ENCODE measurements at regions not wholly inside any gene's neighbourhood (a gene's known extent, or its start where the extent isn't known, plus 50 kb on each side); places are given as distances from the start of the nearest gene placed in this dataset.
"Not testable (repeated sequence)": the region's sequence is repeated elsewhere in the genome, so short reads cannot be mapped to it uniquely, and the experiment has no call there.

DNA sequence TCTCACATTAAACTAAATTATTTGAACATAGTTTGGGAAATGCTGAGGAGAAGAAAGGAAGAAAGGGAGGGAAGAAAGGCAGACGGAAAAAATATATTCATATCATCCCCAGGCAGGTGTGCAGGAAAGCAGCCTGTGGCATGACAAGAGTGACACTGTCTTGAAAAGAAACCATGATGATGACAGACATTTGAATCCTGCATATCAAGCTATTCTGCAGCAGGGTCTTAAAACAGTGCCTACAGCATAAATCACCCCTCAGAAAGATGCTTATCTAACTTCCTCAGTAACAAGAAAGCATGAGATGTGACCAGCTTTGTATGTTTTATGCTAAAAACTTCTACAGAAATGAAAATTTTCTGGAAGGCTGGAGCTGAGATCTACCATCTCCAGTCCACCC is 144.5 kb upstream of the GRM7 start:
- in situ Hi-C loops (cut with MboI; ENCODE audit: low sequenced_read_pairs): no loop called here

DNA sequence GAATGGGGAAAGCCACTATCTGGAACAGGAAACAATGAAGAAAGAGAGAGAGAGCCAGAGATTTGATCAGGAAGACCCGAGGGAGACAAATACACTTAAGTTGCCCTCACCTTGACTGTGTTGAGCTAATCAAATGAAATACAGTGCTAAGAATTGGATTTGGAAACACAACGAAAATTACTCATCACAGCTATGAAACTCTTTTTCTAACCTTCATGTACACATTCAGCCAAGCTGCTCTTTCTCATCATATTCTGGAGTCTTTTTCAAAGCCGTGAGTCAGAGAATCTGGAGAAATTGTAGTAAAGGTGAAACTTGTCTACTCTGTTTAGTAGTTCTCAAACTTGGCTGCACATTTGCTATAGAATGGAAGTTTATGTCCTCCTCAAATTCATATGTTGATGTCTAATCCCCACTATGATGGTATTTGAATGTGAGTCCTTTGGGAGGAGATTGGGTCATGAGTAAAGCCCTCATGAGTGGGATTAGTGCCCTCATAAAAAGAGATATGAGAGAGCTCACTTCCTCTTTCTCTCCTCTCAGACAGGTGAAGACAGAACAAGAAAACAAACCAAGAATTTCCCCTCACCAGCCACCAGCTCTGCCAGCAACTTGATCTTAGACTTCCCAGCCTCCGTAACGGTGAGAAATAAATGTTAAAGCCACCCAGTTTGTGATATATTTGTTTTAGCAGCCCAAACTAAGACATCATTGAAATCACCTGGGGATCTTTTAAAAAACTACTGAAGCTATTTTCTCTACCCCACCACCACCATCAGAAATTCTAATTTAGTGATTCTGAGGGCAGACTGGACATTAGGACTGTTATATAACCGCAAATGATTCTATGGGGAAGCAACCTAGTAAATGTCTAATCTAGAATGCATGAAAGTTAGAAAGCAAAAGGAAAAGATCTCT is 143.6 kb upstream of the GRM7 start:
- in situ Hi-C loops (cut with MboI; ENCODE audit: low sequenced_read_pairs): no loop called here

DNA sequence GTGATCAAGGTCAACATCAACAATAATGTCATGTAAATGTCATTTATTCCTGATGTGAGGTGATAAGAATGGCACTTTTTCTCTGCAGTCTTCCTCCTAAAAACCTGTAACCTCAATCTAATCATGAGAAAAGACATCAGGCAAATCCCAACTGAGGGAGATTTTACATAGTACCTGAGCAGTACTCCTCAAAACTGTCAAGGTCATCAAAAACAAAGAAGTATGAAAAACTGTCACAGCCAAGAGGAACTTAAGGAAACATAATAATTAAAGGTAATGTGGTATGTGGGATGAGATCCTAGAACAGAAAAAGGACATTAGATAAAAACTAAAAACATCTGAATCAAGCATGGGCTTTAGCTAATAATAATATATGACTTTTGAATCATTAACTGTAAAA is 140.9 kb upstream of the GRM7 start:
- in situ Hi-C loops (cut with MboI; ENCODE audit: low sequenced_read_pairs): no loop called here

DNA sequence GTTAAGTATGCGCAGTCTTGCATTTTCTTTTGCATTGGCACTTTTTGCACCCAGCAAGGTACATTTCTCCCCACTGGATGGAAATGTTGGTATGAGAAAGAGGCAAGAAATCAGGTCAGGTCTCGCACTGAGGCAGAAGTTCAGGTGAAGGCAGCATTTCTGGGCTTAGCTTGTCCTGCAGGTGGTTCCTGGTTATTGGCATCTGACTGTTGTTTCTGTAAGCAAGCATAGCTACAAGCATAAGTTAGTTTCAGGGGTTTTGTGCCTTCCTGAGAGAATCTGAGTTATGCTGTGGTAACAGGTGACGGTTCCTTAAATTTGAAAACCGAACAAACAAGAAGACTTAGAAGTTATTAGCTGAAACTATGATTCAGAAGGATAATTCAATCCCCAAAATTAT is 139.4 kb upstream of the GRM7 start:
- in situ Hi-C loops (cut with MboI; ENCODE audit: low sequenced_read_pairs): no loop called here

DNA sequence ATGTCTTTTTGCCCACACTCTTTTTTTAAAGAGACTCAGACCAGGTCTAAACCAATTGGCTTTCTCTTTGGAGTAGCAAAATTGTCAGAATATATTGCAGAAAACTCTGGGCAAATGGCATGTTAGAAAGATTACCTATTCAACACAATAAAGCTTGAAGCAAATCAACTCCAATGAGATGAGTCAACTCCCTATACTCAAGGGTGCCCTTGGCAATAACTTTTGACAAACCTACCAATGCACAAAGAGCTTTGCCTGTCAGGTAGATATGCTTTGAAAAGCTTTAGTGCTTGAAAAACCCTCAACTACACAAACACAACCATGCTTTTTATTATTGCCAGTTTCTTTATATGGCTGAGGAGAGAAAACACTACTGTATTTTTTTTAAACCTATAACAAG is 137.7 kb upstream of the GRM7 start:
- in situ Hi-C loops (cut with MboI; ENCODE audit: low sequenced_read_pairs): no loop called here

DNA sequence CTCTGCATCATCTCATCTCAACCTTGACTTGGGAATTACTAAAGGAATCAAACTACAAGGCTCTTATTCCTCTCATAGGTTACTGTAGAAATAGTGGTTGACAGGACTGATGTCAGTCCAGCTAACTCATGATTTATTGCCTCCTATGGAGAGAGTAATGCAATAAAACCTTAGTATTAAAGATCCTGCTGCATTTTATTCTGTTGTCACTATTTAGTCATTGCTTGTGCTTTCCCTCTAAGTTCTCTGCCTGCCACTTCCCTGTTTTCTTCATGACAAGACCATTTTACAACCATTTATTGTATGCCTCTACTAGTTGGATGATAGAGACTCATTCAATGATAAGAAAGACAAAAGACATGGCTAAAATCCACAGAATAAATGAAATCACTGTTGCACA is 134.1 kb upstream of the GRM7 start:
- in situ Hi-C loops (cut with MboI; ENCODE audit: low sequenced_read_pairs): no loop called here

DNA sequence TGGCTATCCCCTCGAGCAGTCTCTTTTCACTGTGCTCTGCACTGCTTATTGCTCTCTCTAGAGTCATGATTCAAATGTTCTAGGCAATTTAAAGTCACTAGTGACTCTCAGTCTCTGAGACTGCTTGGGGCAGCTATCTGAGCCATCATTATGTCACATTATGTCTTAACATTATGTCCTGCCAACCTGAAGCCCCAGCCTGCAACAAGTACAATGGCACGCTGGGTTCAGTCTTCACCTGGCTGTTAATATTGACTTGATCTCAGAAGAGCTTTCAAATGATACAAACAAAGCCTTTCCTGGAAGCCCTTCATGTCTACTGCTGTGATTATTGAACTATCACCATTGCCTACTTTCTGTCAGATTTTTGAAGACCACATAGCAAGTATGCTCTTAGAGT is 128.1 kb upstream of the GRM7 start:
- in situ Hi-C loops (cut with MboI; ENCODE audit: low sequenced_read_pairs): no loop called here

DNA sequence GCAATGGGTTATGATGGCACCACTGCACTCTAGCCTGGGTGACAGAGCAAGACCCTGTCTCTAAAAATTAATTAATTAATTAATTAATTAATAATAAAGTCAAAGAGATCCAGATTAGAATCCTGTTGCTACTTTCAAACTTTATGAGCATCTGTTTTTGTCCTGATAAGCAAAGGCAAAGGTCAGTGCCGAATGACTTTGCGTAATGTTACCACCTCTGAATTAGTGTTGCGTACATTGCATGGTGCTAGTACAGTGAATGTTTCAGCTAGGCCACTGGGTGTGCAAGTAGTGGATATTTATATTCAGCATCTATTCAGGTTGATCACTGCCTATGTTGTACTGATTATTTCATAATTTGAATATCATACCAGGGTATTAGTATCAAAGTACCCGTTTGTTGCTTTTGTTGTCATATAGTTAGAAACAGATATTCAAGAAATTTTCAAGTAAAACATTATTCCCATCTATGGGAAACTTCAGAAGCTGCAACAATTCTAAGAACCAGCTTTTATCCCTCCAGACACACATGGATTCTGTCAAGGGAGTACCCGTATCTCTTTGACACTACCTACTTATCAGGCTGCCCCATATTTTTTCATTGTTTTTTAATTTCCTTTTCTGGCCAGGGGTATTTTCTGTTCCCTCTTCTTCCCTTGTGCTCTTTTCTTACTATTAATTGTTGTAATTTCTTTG is 127.1 kb upstream of the GRM7 start:
- in situ Hi-C loops (cut with MboI; ENCODE audit: low sequenced_read_pairs): no loop called here

DNA sequence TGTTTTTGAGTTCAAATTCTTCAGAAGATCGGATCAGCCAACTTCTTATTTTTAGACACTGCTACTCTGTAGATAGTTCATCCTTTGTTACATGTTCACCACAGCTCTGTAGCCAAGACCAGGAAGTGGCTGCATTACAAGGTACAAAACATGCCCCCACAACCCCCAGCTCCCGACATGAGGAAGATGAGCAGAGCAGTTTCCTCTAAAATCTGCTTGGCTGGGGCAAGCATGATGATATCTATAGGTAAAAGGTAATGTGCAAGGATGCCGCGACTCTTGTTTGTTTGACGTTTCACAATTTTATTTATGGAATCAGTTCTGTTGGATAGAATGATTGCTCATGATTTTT is 126.5 kb upstream of the GRM7 start:
- in situ Hi-C loops (cut with MboI; ENCODE audit: low sequenced_read_pairs): no loop called here

DNA sequence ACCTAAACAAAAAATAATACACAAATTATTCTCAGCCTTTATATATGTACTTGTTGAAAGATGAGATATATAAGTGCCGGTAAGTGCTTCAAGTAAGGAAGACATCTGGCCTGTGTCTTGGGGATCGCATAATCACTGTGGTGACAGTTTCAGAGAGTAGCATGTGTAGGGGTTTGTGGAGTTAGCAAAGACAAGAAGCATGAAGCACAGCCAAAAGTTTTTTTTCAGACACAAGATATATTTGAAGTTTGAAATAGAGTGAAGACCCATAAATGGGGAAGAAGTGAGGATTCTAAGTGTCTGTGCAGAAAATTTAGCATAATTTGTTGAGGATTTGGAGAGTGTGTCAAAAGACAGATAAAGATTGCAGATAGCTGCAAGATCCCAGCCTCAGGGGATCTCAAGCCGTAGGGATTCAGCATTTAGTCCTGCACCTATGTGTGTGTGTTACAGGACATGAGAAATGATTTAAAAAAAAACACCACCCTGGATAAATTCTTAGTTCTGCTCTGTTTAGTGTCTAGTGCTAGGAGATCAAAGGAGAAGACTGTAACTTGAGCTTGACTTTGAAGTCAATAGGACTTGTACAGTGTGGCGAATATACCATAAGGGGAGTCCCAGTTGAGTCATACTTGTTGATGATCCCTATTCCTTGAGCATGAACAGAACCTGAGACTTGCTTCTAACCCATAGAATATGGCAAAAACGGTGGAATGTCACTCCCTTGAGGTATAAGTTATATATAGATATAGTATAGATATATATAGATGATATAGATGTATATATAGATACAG is 123.9 kb upstream of the GRM7 start:
- in situ Hi-C loops (cut with MboI; ENCODE audit: low sequenced_read_pairs): no loop called here

DNA sequence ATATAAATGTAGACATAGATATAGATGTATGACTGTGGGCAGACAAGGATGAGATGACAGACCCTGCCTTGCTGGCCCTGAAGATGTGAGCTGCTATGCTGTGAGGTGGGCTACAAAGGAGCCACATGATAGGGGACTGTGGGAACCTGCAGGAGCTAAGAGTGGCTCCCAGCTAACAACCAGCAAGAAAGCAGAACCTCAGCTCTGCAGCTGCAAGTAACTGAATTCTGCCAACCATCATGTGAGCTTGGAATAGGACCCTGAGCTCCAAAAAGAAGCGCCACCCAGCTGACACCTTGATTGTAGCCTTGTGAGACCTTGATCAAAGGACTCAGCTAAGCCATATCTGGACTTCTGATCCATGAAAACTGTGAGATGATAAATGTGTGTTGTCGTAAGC is 123.3 kb upstream of the GRM7 start:
- in situ Hi-C loops (cut with MboI; ENCODE audit: low sequenced_read_pairs): no loop called here

DNA sequence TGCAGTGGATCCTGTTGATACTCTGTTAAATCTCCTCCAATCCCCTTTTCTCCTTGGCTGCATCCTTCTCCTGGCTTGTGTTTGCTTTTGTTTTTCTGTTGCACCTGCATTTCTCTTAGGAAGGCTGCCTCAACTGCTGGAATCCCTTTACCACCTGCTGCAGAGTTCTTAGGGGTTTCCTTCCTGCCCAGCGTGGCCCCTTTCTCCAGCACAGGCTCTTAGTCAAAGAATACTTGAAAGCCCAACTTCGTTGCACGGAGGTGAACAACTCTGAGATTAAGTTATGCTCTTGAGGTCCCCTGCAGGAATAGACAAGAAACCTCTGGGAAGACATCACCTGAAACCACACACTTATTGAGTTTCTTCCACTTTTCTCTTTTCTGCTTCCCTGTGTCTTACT is 121.6 kb upstream of the GRM7 start:
- in situ Hi-C loops (cut with MboI; ENCODE audit: low sequenced_read_pairs): no loop called here

DNA sequence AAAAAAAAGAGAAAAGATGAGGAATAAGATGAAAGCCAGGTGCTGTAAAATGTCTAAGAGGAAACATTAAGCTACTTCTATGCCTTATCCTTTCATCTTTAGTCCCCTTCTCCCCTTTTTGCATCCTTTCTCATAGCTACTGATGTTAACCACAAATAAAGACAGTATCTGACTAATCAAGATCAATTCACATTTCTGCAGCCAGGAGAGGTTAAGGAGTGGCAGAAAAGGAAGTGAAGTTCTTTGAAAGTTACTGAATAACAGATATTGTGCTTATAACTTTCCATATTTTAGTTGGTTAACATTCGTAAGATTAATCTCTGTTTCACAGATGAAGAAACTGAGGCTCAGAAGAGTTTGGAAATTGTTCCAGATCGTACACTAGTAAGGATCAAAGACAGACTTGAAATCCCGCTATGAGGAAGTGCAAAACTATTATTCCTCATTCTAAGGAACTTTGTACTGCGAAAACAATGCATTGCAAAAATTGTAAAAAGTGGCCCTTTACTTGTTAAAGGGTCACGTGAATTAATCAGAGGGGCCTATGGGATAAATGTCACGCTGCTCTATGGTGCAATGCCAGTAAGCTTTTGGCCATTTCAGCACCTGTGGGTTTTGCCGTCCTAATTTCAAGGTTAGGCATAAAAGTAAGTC is 117.7 kb upstream of the GRM7 start:
- in situ Hi-C loops (cut with MboI; ENCODE audit: low sequenced_read_pairs): no loop called here

DNA sequence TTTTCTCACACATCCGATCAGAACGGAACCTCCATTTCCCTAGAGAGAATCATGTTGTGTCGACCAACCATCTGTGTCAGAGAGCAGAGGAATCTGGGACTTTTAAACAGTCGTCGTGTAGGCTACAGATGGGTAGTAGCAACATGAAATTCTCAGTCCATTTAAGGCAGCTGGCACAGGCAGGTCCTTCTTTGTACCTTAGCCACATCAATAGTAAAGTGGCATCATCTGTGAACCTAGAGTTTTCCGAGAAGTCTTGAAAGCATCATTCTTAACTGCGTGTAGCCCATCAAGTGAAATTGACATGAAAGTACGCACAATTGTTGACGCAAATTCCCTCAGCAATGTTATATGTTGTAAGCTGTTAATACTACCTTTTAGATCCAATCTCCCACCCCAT is 114.5 kb upstream of the GRM7 start:
- in situ Hi-C loops (cut with MboI; ENCODE audit: low sequenced_read_pairs): no loop called here

DNA sequence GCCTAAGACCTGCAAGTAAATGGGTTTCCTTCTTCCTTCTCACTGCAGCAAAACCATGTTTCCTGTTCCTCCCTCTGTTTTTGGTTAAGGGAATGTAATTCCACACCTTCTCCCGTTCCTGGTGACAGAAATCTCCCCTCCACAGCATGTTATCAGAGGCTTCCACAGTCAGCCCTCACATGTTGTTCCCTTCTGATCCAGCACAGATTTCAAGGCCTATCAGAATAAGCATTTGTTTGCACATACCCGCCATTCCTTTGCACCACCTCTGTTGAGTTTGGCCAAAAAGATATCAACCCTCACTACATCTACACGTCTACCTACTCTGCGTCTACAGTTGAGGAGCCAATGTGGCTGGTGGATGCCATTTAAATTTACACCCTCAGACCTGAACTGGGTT is 113.9 kb upstream of the GRM7 start:
- in situ Hi-C loops (cut with MboI; ENCODE audit: low sequenced_read_pairs): no loop called here

DNA sequence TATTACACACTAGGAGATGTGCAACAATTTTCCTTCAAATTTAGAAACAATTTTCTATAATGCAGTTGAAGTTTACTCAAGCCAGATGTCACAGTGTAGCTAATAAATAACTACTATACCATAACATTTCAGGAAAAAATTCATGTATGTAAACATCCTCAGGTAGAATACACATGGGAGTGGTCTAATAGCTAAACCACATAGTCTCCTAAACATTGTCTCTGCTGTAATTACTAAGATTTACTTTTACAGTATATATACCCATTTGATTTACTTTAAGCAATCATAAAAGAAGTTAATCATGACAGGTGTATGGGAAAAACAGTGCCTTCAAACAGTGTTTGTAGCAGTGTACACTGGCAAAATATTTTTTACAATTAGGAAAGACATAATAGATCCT is 110.1 kb upstream of the GRM7 start:
- in situ Hi-C loops (cut with MboI; ENCODE audit: low sequenced_read_pairs): no loop called here

DNA sequence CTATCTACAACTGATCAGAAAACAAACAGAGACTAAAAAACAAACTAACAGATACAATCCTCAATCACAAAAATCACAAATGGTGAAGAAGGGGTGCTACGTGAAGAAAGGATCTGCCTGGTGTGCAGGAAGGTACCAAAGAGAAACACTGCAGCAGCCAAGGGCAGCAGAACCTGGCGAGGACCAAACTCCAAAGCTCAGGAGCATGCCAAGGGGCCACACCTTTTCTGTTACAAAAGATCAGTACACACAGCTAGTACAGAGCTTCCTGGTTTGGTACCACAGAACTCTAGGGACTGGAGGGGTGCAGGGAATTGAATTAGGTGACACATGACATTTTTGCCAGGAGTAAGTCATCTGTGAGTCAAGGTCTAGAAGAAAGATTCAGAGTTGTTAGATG is 107.4 kb upstream of the GRM7 start:
- in situ Hi-C loops (cut with MboI; ENCODE audit: low sequenced_read_pairs): no loop called here

DNA sequence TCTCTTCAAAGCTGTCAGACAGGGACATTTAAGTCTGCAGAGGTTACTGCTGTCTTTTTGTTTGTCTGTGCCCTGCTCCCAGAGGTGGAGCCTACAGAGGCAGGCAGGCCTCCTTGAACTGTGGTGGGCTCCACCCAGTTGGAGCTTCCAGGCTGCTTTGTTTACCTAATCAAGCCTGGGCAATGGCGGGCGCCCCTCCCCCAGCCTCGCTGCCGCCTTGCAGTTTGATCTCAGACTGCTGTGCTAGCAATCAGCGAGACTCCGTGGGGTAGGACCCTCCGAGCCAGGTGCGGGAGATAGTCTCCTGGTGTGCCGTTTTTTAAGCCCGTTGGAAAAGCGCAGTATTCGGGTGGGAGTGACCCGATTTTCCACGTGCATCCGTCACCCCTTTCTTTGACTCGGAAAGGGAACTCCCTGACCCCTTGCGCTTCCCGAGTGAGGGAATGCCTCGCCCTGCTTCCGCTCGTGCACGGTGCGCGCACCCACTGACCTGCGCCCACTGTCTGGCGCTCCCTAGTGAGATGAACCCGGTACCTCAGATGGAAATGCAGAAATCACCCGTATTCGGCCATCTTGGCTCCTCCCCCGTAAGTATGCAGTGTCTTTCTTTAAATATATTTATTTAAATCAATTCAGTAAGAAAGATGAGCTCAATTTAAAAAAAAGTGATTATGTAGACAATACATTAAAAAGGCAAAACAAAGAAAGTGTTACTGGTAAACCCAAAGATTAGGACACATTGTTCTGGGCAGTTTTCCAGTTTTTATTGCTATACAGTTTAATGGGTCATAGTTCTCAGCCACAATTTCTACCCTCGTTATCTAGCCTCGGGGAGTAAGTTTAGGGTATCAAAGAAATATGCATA is 91.2 kb upstream of the GRM7 start:
- in situ Hi-C loops (cut with MboI; ENCODE audit: low sequenced_read_pairs): not testable (repeated sequence)

DNA sequence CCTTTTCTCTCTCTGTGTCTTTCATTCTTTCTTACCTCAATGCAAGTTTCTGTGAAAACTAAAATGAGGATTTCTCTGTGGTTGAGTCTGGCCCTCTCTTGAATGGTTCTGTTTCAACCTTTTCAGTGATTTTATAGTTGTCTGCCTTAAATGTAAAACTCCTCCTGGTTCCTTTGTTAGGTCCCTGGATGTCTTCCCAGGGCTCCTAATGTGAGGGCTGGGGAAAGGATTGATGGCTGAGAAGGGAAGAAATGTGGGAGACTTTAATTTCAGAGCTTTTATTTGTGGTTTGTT is 90.6 kb upstream of the GRM7 start:
- in situ Hi-C loops (cut with MboI; ENCODE audit: low sequenced_read_pairs): no loop called here

DNA sequence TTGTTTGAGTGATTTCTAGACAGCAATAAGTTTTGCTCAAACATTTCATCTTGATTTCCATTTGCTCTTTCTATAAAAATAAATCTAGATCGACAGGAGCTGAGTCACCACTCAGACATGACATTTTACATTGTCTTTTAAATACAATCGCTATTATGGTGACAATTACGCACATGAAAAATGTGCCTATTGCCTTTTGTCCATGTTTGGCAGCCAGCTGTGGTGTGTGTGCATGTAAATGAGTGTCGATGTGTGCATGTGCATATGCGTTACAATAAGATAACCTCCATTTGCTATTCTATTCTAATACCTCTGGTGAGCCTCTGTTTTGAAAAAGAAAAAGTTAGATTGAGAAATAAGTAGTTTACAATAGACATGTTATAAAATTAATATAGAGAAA is 89.7 kb upstream of the GRM7 start:
- in situ Hi-C loops (cut with MboI; ENCODE audit: low sequenced_read_pairs): no loop called here
